ENCODE measurements at regions not wholly inside any gene's neighbourhood (a gene's known extent, or its start where the extent isn't known, plus 50 kb on each side); places are given as distances from the start of the nearest gene placed in this dataset.

DNA sequence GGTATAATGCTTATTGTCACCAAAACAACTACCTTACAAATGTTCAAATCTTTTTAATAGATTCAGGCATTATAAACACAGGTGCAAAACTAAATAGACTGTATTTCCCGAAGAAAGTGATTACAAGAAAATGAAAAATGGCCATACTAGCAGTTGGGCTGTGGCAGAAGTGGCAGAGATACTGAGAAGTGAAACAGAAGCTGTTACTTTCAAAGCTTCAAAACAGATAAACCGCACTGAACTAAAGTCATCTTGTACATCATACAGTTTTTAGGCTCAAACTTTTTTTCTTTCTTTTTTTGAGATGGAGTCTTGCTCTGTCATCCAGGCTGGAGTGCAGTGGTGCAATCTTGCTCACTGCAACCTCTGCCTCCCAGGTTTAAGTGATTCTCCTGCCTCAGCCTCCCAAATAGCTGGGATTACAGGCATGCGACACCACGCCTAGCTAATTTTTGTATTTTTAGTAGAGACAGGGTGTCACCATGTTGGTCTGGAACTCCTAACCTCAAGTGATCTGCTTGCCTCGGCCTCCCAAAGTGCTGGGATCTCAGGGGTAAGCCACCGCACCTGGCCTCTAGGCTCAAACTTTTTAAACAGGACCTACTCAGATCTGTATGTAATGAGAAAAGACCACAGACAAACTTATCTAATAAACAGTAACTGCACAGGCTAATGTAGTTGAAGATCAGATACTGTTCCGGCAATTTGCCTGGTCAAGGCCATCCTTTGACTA lies 77.9 kb upstream of the SATB2 start:
- no peak for DNase-seq (ENCODE audit: low read depth, low spot score)
- no peaks in the 10 kb centered on the region for H3K36me3 ChIP-seq (ENCODE audit: control insufficient read depth in 2 of 2, insufficient read depth in 2 of 2, low read length in 1 of 2)
- intact Hi-C loops (cut with micrococcal nuclease; ENCODE audit: unreplicated experiment) (no loop called here), in situ Hi-C loops (cut with MboI) (no loop called here)
- FAIRE-seq, result no peak
- no peak for TF ChIP-seq SMAD1 (IDR thresholded peaks at IDR 0.05; ENCODE audit: low read depth, partially characterized antibody)
- TF ChIP-seq, protein P1, sequence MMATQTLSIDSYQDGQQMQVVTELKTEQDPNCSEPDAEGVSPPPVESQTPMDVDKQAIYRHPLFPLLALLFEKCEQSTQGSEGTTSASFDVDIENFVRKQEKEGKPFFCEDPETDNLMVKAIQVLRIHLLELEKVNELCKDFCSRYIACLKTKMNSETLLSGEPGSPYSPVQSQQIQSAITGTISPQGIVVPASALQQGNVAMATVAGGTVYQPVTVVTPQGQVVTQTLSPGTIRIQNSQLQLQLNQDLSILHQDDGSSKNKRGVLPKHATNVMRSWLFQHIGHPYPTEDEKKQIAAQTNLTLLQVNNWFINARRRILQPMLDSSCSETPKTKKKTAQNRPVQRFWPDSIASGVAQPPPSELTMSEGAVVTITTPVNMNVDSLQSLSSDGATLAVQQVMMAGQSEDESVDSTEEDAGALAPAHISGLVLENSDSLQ (IDR thresholded peaks at IDR 0.05), result no peak
- TF ChIP-seq CEBPZ (IDR thresholded peaks at IDR 0.05; ENCODE audit: low read depth, low read length), result no peak
- no peak for TF ChIP-seq BCLAF1 (IDR thresholded peaks at IDR 0.05)
- no peak for TF ChIP-seq PAX8 (IDR thresholded peaks at IDR 0.05)
- TF ChIP-seq KDM1A (IDR thresholded peaks at IDR 0.05; ENCODE audit: borderline replicate concordance), result no peak
- no peak for TF ChIP-seq ZSCAN29 (IDR thresholded peaks at IDR 0.05)
- TF ChIP-seq, protein P2, sequence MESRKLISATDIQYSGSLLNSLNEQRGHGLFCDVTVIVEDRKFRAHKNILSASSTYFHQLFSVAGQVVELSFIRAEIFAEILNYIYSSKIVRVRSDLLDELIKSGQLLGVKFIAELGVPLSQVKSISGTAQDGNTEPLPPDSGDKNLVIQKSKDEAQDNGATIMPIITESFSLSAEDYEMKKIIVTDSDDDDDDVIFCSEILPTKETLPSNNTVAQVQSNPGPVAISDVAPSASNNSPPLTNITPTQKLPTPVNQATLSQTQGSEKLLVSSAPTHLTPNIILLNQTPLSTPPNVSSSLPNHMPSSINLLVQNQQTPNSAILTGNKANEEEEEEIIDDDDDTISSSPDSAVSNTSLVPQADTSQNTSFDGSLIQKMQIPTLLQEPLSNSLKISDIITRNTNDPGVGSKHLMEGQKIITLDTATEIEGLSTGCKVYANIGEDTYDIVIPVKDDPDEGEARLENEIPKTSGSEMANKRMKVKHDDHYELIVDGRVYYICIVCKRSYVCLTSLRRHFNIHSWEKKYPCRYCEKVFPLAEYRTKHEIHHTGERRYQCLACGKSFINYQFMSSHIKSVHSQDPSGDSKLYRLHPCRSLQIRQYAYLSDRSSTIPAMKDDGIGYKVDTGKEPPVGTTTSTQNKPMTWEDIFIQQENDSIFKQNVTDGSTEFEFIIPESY (IDR thresholded peaks at IDR 0.05), result no peak
- TF ChIP-seq SUPT20H (IDR thresholded peaks at IDR 0.05; ENCODE audit: borderline replicate concordance, control insufficient read depth, low read depth, low read length), result no peak
- H3K79me2 ChIP-seq (ENCODE audit: control insufficient read depth, insufficient read depth, low read length), result no peaks in the 10 kb centered on the region
- RAD21 ChIA-PET (ENCODE audit: unreplicated experiment), result no interaction called here
- SMC1A ChIA-PET (ENCODE audit: uncharacterized antibody, unreplicated experiment), result interaction anchor here (1.1 to 1.2 kb wide), 2 partner anchors 14 to 55 kb away, joined by 3 read pairs; no protein-coding TSS in a partner anchor
- H2AFZ ChIP-seq (ENCODE audit: control insufficient read depth, low read depth, low read length), result no peak overlapping the region
- CTCF ChIA-PET, result interaction anchor here (0.9 to 1.4 kb wide), 3 partner anchors 47 to 1226 kb away, joined by 3 to 4 read pairs (median 3); no protein-coding TSS in a partner anchor
- H3K4me3 ChIP-seq, result no peak overlapping the region
- H3K27ac ChIP-seq (ENCODE audit: control insufficient read depth, insufficient read depth), result no peak overlapping the region
- WGBS (ENCODE audit: insufficient coverage, insufficient replicate concordance, low lambda C conversion rate, missing lambda C conversion rate), result 37% methylated on average over 7 of the region's 7 CpGs
- H3K9me3 ChIP-seq (replicated peaks; ENCODE audit: control insufficient read depth, insufficient read depth, low read length), result no peaks in the 10 kb centered on the region
- H4K20me1 ChIP-seq (ENCODE audit: control insufficient read depth, insufficient read depth), result no peaks in the 10 kb centered on the region
- peak; percentile 75 for ATAC-seq
- H3K9ac ChIP-seq (ENCODE audit: control insufficient read depth, insufficient read depth, low read length), result no peak overlapping the region
- POLR2A ChIA-PET, result no interaction called here
- no peaks in the 10 kb centered on the region for H3K27me3 ChIP-seq (replicated peaks in 1 of 2; ENCODE audit: control insufficient read depth in 2 of 2, insufficient read depth in 2 of 2, low read length in 1 of 2)
- no TSS peak for BruUV-seq (replicated peaks)
- no peak overlapping the region for H3K4me2 ChIP-seq (ENCODE audit: control insufficient read depth, insufficient read depth)
- H3K4me1 ChIP-seq (ENCODE audit: control insufficient read depth, insufficient read depth, low read length), result no peaks in the 10 kb centered on the region
